Activated naive CD4-positive, alpha-beta T cell treated with anti-CD3 and anti-CD28 coated beads, Interleukin-2, amount 50 U/mL, for 24 hours (primary cell): ENCODE measurements at regions not wholly inside any gene's neighbourhood (a gene's known extent, or its start where the extent isn't known, plus 50 kb on each side); places are given as distances from the start of the nearest gene placed in this dataset.

Experiments
- H3K27ac Mint-ChIP-seq: one replicate; pipeline ENCODE4 v1.8.0; 2021; ENCODE audit warnings: mild to moderate bottlenecking, mixed read lengths
- H3K27me3 Mint-ChIP-seq: one replicate; pipeline ENCODE4 v1.8.0; 2021; ENCODE audit warnings: mixed read lengths
- H3K36me3 Mint-ChIP-seq: one replicate; pipeline ENCODE4 v1.8.0; 2021; ENCODE audit warnings: mixed read lengths
- H3K4me1 Mint-ChIP-seq: one replicate; pipeline ENCODE4 v1.8.0; 2021; ENCODE audit warnings: mixed read lengths
- H3K4me3 Mint-ChIP-seq: one replicate; pipeline ENCODE4 v1.8.0; 2021; ENCODE audit warnings: mild to moderate bottlenecking, mixed read lengths
- H3K9me3 Mint-ChIP-seq: one replicate; pipeline ENCODE4 v1.8.0; 2021; ENCODE audit warnings: mixed read lengths

DNA sequence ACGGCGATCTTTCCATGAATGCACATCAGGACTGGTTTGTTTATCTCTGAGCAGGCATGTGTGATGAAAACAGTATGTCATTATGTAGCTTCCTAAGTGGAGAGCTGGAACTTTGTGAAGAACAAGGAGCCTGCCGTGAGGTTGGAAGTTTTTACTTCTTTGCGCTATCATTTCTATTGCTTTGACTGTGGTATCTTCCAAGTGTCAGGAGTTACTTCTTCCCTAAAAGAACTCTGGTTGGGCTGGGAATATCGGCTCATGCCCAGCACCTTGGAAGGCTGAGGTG is 167.4 kb upstream of the AHR start:
- Mint-ChIP-seq H3K27me3 (no peaks in the 10 kb centered on the region), H3K9me3 (no peaks in the 10 kb centered on the region), H3K4me1 (peaks cover 33% of the 10 kb centered on the region), H3K4me3 (no peak overlapping the region), H3K27ac (no peak overlapping the region), H3K36me3 (peaks cover 2% of the 10 kb centered on the region)

DNA sequence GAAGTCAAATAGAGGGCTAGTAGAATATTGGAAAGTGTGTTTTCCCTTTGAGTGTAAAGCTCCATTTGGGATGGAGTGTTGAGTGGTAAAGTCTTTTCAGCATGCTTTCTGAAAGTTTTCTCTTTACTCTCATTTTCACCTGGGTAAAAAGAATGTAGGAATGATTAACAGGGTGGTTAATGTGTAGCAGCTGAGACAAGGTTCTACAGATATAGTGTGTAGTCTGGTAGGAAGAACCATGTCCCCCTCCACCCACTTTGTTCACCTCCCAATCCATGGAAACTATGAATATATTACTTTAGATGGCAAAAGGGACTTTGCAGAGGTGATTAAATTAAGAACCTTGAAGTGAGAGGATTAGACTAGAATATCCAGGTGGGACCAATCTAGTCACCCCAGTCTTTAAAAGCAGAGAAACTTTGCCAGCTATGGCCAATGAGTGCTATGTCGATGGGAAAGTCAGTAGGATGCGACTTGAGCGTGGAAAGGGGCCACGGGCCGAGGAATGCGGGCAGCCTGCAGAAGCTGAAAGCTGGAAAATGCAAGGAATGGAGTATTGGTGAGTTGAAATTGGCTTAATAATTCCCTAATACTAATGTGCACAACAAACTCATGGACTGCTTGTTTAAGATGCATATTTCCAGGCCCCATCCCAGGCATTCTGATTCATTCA is 166.3 kb upstream of the AHR start:
- peaks cover 2% of the 10 kb centered on the region for H3K36me3 Mint-ChIP-seq
- peaks cover 34% of the 10 kb centered on the region for H3K4me1 Mint-ChIP-seq
- no peak overlapping the region for H3K27ac Mint-ChIP-seq
- H3K27me3 Mint-ChIP-seq = no peaks in the 10 kb centered on the region
- H3K4me3 Mint-ChIP-seq = no peak overlapping the region
- no peaks in the 10 kb centered on the region for H3K9me3 Mint-ChIP-seq

DNA sequence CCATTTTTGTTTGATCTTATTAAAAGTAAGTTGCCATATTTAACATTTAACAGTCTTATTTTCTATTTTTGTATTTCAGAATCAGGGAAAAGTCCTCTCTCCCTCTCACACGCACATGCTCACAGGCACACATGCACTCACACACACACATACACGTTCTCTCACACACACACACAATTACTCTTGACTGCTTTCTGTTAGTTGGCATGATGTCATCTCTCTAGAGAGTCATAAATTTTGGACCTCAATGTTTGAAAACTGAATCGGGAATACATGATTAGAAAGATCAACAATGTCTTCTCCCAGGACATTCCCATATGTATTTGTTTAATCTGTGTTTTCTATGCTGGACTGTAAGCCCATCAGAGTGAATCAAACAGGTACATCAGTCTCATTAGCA is 165.7 kb upstream of the AHR start:
- H3K4me3 Mint-ChIP-seq = no peak overlapping the region
- H3K27ac Mint-ChIP-seq = no peak overlapping the region
- peaks cover 36% of the 10 kb centered on the region for H3K4me1 Mint-ChIP-seq
- H3K27me3 Mint-ChIP-seq = no peaks in the 10 kb centered on the region
- no peaks in the 10 kb centered on the region for H3K9me3 Mint-ChIP-seq
- H3K36me3 Mint-ChIP-seq = peaks cover 2% of the 10 kb centered on the region

DNA sequence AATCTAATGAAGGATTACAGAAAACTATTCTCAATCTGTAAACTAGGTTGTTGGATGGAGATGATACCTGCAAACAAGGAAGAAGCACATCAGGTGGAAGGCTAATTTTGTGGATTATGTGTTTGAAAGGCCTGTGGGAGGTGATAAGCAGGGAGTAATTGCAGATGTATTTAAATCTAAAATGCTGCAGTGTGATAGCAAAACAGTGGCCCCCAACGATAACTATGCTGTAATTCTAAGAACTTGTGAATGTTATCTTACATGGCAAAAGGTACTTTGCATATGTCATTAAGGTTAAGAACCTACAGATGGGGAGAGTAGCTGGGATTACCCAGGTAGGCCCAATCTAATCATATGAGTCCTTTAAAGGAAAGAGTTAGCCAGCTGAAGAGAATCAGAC is 164.5 kb upstream of the AHR start:
- Mint-ChIP-seq H3K27ac (no peak overlapping the region), H3K36me3 (peaks cover 2% of the 10 kb centered on the region), H3K4me3 (no peak overlapping the region), H3K9me3 (peaks cover 4% of the 10 kb centered on the region), H3K4me1 (peaks cover 48% of the 10 kb centered on the region), H3K27me3 (no peaks in the 10 kb centered on the region)

DNA sequence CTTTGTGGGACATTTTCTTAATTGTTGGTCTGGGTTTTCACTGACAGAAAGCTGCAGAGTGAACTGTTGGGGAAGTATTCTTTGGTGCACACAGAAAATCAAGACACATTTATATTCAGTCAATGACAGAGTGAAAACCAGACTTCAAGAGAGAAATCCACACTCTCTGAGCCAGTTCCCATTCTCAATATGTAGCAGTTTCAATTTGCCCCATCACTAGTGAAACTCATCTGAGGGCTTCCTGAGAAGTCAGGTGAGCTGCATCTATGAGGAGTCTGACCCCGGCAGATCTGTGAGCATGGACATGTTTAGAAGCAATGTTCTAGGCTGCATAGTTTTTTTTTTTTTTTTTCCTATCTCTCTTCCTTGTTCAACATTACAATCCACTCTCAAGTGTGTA is 163.7 kb upstream of the AHR start:
- peaks cover 4% of the 10 kb centered on the region for H3K9me3 Mint-ChIP-seq
- no peaks in the 10 kb centered on the region for H3K27me3 Mint-ChIP-seq
- peaks cover 2% of the 10 kb centered on the region for H3K36me3 Mint-ChIP-seq
- no peak overlapping the region for H3K27ac Mint-ChIP-seq
- peaks cover 57% of the 10 kb centered on the region for H3K4me1 Mint-ChIP-seq
- H3K4me3 Mint-ChIP-seq = no peak overlapping the region

DNA sequence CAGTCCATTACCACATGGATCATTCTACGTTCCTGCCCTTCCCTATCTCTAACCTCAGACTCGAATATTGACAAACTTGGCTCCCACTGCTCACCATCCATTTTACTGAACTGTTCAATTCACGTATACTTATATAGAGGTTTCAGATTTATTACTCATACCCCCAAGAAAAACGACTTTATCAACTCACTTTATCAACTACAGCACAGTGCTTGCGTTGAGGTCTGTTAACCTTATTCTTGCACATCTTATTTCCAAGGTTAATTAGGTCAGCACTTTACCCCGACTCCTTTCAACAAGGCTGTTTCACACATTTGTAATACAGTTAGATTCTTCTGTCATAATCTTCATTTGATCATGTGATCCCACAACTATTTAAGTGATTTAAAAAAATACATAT is 162.3 kb upstream of the AHR start:
- no peak overlapping the region for H3K27ac Mint-ChIP-seq
- peaks cover 4% of the 10 kb centered on the region for H3K9me3 Mint-ChIP-seq
- H3K36me3 Mint-ChIP-seq = peaks cover 2% of the 10 kb centered on the region
- peaks cover 54% of the 10 kb centered on the region for H3K4me1 Mint-ChIP-seq
- no peak overlapping the region for H3K4me3 Mint-ChIP-seq
- no peaks in the 10 kb centered on the region for H3K27me3 Mint-ChIP-seq

DNA sequence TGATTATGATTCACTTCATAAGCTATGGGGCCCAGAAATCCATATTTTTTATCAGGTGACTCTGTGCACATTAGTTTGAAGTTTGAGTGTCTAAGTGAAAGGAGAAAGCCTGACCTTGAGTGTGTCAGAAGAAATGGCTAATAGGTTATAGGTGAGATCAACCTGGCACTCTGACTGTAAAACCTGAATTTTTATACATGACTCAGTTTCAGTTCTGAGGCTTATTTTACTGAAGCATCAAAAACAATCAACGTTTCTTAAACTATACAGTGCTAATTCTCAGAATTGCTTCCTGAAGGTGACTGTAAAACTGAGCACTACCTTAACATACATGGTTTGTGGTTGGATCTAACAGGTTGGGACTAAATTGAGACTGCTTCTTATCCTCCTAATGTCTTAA is 159.4 kb upstream of the AHR start:
- H3K27me3 Mint-ChIP-seq = no peaks in the 10 kb centered on the region
- H3K4me3 Mint-ChIP-seq = peak overlapping the region; percentile 72
- H3K36me3 Mint-ChIP-seq = peaks cover 1% of the 10 kb centered on the region
- peak overlapping the region; percentile 99 for H3K27ac Mint-ChIP-seq
- H3K4me1 Mint-ChIP-seq = peaks cover 69% of the 10 kb centered on the region
- H3K9me3 Mint-ChIP-seq = peaks cover 9% of the 10 kb centered on the region

DNA sequence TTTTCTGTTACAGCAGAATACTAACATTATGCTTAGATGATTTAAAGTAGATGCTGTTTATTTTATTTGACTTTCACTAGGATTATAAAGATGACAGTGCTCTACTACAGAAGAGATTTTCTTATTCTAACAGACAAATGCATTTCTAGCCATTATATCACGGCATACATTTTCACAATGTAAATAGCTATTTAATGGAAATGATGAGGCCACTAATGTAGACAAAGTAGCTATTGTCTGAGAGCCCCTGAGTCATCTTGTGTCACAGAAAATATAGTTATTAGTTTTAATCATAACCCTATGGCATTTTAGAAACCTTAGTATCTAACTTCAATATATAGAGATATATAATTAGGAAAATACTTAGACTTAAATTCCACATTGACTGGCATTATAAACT is 158.0 kb upstream of the AHR start:
- H3K36me3 Mint-ChIP-seq = peaks cover 1% of the 10 kb centered on the region
- H3K9me3 Mint-ChIP-seq = peaks cover 9% of the 10 kb centered on the region
- no peaks in the 10 kb centered on the region for H3K27me3 Mint-ChIP-seq
- H3K4me1 Mint-ChIP-seq = peaks cover 75% of the 10 kb centered on the region
- H3K27ac Mint-ChIP-seq = peak overlapping the region; percentile 99
- no peak overlapping the region for H3K4me3 Mint-ChIP-seq

DNA sequence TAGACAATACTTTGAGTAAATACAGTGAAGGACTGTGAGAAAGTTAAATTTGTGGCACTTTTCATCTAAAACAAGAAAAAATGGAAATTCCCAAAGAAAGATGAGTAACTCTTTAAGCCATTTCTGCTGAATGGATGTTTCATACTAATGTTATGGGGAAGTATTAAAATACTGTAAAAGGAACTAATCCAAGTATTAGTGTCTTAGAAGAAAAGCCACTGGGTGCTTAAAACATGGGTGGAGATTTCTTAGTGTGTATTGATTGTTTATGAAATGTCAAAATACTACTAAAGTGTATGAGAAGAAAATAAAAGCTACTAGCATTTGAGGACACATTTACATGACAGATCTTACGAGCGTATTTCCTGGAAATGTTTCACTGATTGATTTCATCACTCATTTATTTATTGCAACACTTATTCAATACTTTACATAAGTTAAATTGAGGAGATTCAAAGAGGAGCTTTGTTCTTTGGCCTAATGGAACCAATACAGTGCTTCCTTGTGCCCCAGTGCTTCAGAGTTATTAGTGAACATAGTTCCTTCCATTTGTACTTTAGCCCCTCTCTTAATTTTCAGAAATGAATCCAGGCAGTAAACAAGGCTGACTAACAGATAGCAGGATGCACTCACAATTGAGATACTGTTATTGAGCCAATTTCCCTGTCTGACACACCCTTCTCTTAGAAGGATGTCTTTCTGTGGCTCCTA is 155.5 kb upstream of the AHR start:
- peaks cover 64% of the 10 kb centered on the region for H3K4me1 Mint-ChIP-seq
- peaks cover 1% of the 10 kb centered on the region for H3K36me3 Mint-ChIP-seq
- H3K4me3 Mint-ChIP-seq = peak overlapping the region; percentile 68
- H3K9me3 Mint-ChIP-seq = peaks cover 9% of the 10 kb centered on the region
- peak overlapping the region; percentile 91 for H3K27ac Mint-ChIP-seq
- H3K27me3 Mint-ChIP-seq = no peaks in the 10 kb centered on the region

DNA sequence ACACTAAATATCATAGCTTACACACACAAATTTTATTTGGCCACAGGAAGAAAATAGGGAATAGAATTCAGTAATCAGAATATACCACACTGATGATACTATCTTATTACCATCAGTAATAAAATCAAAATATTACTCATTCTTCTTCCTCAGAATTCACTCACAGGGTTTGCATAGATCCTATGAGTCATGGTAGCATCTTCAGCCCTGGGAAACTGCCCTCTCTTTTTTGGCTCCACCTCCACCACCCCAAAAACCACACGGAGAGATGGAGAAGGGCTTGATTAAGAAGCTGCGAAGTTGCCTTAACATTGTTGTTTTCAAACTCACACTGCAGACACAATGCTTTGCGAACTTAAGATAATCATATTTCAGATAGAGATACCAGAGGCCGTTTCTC is 154.1 kb upstream of the AHR start:
- Mint-ChIP-seq H3K9me3 (peaks cover 5% of the 10 kb centered on the region), H3K27ac (peak overlapping the region; percentile 91), H3K27me3 (no peaks in the 10 kb centered on the region), H3K36me3 (peaks cover 1% of the 10 kb centered on the region), H3K4me3 (peak overlapping the region; percentile 63), H3K4me1 (peaks cover 51% of the 10 kb centered on the region)

DNA sequence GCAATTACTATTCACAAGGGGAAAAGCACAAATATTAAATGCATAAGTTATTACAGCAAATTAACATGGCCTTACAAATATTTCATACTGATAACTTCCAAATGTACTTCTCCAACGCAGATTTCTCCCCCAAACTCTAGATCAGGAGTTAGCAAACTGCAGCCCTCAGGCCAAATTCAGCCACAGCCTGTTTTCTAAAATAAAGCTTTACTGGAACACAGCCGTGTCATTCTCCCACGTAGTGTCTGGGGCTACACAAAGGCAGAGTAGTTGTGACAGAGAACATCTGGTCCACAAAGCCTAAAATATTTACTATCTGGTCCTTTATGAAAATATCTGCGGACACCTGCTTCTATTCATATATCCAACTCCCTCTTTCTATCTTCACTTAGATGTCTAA is 151.8 kb upstream of the AHR start:
- Mint-ChIP-seq H3K27ac (no peak overlapping the region), H3K4me3 (no peak overlapping the region), H3K9me3 (peaks cover 5% of the 10 kb centered on the region), H3K27me3 (no peaks in the 10 kb centered on the region), H3K36me3 (peaks cover 5% of the 10 kb centered on the region), H3K4me1 (peaks cover 46% of the 10 kb centered on the region)

DNA sequence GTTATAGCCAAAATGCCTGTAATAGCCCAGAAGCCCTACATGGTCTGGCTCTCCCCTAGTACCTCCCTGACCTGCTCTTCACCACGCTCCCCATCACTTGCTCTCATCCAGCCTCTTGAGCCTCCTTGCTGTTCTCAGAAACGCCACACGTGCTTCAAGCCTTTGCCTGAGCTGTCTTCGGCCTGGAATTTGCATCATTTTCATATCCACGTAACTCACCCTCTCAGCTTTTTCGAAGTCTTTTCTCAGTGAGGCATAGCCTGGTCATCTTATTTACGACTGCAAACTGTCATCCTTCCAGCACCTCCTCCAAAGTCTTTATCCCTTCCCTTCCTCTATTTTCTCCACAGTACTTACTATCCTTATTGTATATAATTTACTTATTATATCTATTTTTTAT is 151.0 kb upstream of the AHR start:
- Mint-ChIP-seq H3K4me3 (no peak overlapping the region), H3K36me3 (peaks cover 5% of the 10 kb centered on the region), H3K4me1 (peaks cover 42% of the 10 kb centered on the region), H3K27me3 (no peaks in the 10 kb centered on the region), H3K9me3 (peaks cover 5% of the 10 kb centered on the region), H3K27ac (no peak overlapping the region)

DNA sequence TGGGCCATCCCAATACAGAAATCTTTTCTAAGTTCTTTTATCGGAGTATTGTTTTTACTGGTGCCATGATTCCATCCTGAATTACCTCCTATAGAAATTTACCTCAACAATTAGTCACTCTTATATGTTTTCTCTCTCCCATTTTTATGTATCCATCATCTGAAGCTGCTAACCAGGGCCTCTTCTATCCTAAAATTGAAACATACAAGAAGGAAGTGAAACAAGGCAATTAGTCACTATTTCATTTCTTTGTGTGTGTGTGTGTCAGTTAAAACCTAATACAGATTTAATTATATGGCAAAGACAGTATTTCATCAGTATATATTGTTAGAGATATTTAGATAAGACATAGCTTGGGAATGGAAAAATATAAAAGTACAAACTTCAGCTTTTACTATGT is 148.4 kb upstream of the AHR start:
- H3K4me1 Mint-ChIP-seq = peaks cover 36% of the 10 kb centered on the region
- no peaks in the 10 kb centered on the region for H3K9me3 Mint-ChIP-seq
- no peak overlapping the region for H3K4me3 Mint-ChIP-seq
- H3K27me3 Mint-ChIP-seq = no peaks in the 10 kb centered on the region
- peak overlapping the region; percentile 13 for H3K27ac Mint-ChIP-seq
- H3K36me3 Mint-ChIP-seq = peaks cover 3% of the 10 kb centered on the region

DNA sequence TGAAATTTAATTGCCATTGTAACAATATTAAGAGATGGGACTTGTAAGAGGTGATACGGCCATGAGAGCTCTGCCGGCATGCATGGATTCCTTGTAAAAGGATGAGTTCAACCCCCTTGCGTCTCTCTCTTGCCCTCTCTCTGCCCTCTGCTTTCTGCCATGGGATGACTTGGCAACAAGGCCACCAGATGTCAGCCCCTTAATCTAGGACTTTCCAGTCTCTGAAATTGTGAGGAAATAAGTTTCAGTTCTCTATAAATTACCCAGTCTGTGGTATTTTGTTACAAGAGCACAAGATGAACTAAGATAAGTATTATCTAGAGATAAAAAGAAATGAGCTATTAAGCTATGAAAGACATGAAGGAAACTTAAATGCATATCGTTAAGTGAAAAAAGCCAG is 145.7 kb upstream of the AHR start:
- Mint-ChIP-seq H3K27me3 (no peaks in the 10 kb centered on the region), H3K9me3 (peaks cover under 1% of the 10 kb centered on the region), H3K4me3 (no peak overlapping the region), H3K27ac (peak overlapping the region; percentile 80), H3K4me1 (peaks cover 34% of the 10 kb centered on the region), H3K36me3 (peaks cover 3% of the 10 kb centered on the region)

DNA sequence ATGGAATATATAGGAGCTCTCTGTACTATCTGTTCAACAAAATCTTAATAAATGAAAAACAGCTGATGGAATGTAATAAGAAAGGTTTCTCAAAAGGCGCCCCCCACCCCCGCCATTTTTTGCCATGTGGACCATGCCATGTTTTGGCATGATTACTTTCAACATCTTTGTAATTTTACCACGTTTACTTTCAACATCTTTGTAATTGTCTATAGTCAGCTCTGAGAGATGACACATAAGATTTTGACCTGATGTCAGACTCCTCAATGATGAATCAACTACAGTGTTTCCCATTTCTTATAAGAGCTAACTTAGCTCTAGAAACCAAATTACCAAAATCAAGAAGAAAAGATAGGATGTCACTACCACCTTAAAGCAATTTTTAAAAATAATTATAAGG is 144.9 kb upstream of the AHR start:
- H3K9me3 Mint-ChIP-seq = peaks cover 7% of the 10 kb centered on the region
- no peaks in the 10 kb centered on the region for H3K27me3 Mint-ChIP-seq
- H3K4me3 Mint-ChIP-seq = no peak overlapping the region
- H3K4me1 Mint-ChIP-seq = peaks cover 38% of the 10 kb centered on the region
- peak overlapping the region; percentile 73 for H3K27ac Mint-ChIP-seq
- H3K36me3 Mint-ChIP-seq = peaks cover 3% of the 10 kb centered on the region

DNA sequence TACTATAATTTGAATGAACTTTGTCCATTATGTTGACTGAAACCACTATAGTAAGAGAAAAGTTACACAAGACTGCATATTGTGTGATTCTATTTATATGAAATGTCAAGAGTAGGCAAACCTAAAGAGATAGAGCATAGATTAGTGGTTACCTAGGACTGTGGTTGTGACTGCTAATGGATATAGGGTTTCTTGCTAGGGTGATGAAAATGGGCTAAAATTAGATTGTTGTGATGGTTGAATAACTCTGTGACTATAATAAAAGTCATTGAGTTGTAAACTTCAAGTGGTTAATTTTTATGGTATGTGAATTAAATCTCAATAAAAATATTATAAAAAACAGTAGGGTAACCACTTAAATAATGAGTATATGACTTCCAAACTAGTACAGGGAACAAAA is 142.9 kb upstream of the AHR start:
- Mint-ChIP-seq H3K27me3 (no peaks in the 10 kb centered on the region), H3K4me3 (no peak overlapping the region), H3K36me3 (no peaks in the 10 kb centered on the region), H3K4me1 (peaks cover 47% of the 10 kb centered on the region), H3K9me3 (peaks cover 7% of the 10 kb centered on the region), H3K27ac (no peak overlapping the region)

DNA sequence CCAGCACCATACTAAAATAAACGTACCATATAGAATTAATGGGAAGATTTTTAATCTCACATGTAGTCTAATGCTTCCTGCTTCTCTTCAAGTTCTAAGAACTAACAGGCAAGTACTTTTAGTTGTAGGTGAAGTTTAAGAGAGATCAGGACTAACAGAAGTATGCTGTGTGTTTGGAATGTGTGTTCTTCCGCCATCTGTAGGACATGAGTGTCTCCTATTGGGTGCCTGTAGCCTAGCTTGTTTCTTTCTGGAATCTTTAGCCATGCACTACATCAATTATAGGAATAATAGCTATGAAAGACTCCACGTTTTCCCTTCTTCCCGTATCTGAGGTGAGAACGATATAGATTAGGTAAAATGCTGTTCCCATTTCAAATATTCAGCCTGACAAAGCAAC is 140.2 kb upstream of the AHR start:
- H3K27me3 Mint-ChIP-seq = no peaks in the 10 kb centered on the region
- H3K36me3 Mint-ChIP-seq = no peaks in the 10 kb centered on the region
- H3K4me3 Mint-ChIP-seq = no peak overlapping the region
- peak overlapping the region; percentile 31 for H3K27ac Mint-ChIP-seq
- H3K9me3 Mint-ChIP-seq = peaks cover 13% of the 10 kb centered on the region
- peaks cover 54% of the 10 kb centered on the region for H3K4me1 Mint-ChIP-seq
